ENCODE measurements at regions not wholly inside any gene's neighbourhood (a gene's known extent, or its start where the extent isn't known, plus 50 kb on each side); places are given as distances from the start of the nearest gene placed in this dataset.
"Not testable (repeated sequence)": the region's sequence is repeated elsewhere in the genome, so short reads cannot be mapped to it uniquely, and the experiment has no call there.

- TF ChIP-seq CTCF (IDR thresholded peaks at IDR 0.05; ENCODE audit: low read length, missing control alignments), result no peak
- DNase-seq (ENCODE audit: low read depth), result no peak
- H3K4me3 ChIP-seq (replicated peaks; ENCODE audit: low read depth, low read length), result no peak overlapping the region
Observed at GRCh38 chr15:99464137-99464536, 101.6 kb upstream of the MEF2A start.

GRCh38 chr15:99466701-99467337 lies 99.0 kb upstream of the MEF2A start:
- TF ChIP-seq CTCF (IDR thresholded peaks at IDR 0.05; ENCODE audit: low read length, missing control alignments), result no peak
- DNase-seq (ENCODE audit: low read depth), result peak; percentile 89
- no peak overlapping the region for H3K4me3 ChIP-seq (replicated peaks; ENCODE audit: low read depth, low read length)

GRCh38 chr15:99467338-99467720 lies 98.5 kb upstream of the MEF2A start:
- TF ChIP-seq CTCF (IDR thresholded peaks at IDR 0.05; ENCODE audit: low read length, missing control alignments), result no peak
- DNase-seq (ENCODE audit: low read depth), result no peak
- no peak overlapping the region for H3K4me3 ChIP-seq (replicated peaks; ENCODE audit: low read depth, low read length)

GRCh38 chr15:99467853-99468464 lies 97.8 kb upstream of the MEF2A start:
- no peak for TF ChIP-seq CTCF (IDR thresholded peaks at IDR 0.05; ENCODE audit: low read length, missing control alignments)
- no peak for DNase-seq (ENCODE audit: low read depth)
- no peak overlapping the region for H3K4me3 ChIP-seq (replicated peaks; ENCODE audit: low read depth, low read length)

GRCh38 chr15:99470204-99470603 lies 95.6 kb upstream of the MEF2A start:
- not testable (repeated sequence) for DNase-seq (ENCODE audit: low read depth); H3K4me3 ChIP-seq (replicated peaks; ENCODE audit: low read depth, low read length)

- H3K4me3 ChIP-seq (replicated peaks; ENCODE audit: low read depth, low read length), result no peak overlapping the region
- TF ChIP-seq CTCF (IDR thresholded peaks at IDR 0.05; ENCODE audit: low read length, missing control alignments), result no peak
- DNase-seq (ENCODE audit: low read depth), result no peak
Observed at GRCh38 chr15:99472416-99473145, 93.2 kb upstream of the MEF2A start.

- no peak for DNase-seq (ENCODE audit: low read depth)
- no peak for TF ChIP-seq CTCF (IDR thresholded peaks at IDR 0.05; ENCODE audit: low read length, missing control alignments)
- H3K4me3 ChIP-seq (replicated peaks; ENCODE audit: low read depth, low read length), result no peak overlapping the region
Observed at GRCh38 chr15:99473981-99474906, 91.5 kb upstream of the MEF2A start.

All from fibroblast of pulmonary artery (primary cell).